IPS-15b (cell line): ENCODE measurements at regions not wholly inside any gene's neighbourhood (a gene's known extent, or its start where the extent isn't known, plus 50 kb on each side); places are given as distances from the start of the nearest gene placed in this dataset.

Experiments
- H3K27me3 ChIP-seq: one replicate; pipeline ENCODE4 v1.6.1; 2013; ENCODE audit warnings: low read length; ENCODE audit not compliant: control insufficient read depth, insufficient read depth
- H3K36me3 ChIP-seq: one replicate; pipeline ENCODE4 v1.6.1; 2013; ENCODE audit warnings: low read length; ENCODE audit not compliant: control insufficient read depth, insufficient read depth
- H3K4me1 ChIP-seq: one replicate; pipeline ENCODE4 v1.6.1; 2013; ENCODE audit warnings: mild to moderate bottlenecking, low read length; ENCODE audit not compliant: control insufficient read depth, insufficient read depth
- H3K4me3 ChIP-seq: one replicate; pipeline ENCODE4 v1.5.1; 2013; ENCODE audit warnings: low read depth, low read length
- H3K9ac ChIP-seq: one replicate; pipeline ENCODE4 v1.6.1; 2013; ENCODE audit warnings: low read depth, mild to moderate bottlenecking, low read length
- H3K9me3 ChIP-seq: one replicate; pipeline ENCODE4 v1.6.1; 2013; ENCODE audit warnings: mild to moderate bottlenecking, low read length; ENCODE audit not compliant: control insufficient read depth, insufficient read depth

- Histone ChIP-seq H3K36me3 (no peaks in the 10 kb centered on the region), H3K27me3 (no peaks in the 10 kb centered on the region), H3K9me3 (no peaks in the 10 kb centered on the region), H3K9ac (no peak overlapping the region), H3K4me1 (no peaks in the 10 kb centered on the region), H3K4me3 (no peak overlapping the region)
Measured at GRCh38 chr1:65691972-65692371, 100.7 kb upstream of the PDE4B start.

GRCh38 chr1:65694126-65694525, 98.6 kb upstream of the PDE4B start:
- Histone ChIP-seq H3K4me3 (no peak overlapping the region), H3K9ac (no peak overlapping the region), H3K36me3 (no peaks in the 10 kb centered on the region), H3K9me3 (no peaks in the 10 kb centered on the region), H3K4me1 (no peaks in the 10 kb centered on the region), H3K27me3 (no peaks in the 10 kb centered on the region)

GRCh38 chr1:65694933-65695332, 97.8 kb upstream of the PDE4B start:
- no peaks in the 10 kb centered on the region for H3K9me3 ChIP-seq
- H3K27me3 ChIP-seq: no peaks in the 10 kb centered on the region
- no peaks in the 10 kb centered on the region for H3K36me3 ChIP-seq

GRCh38 chr1:65698590-65698989, 94.1 kb upstream of the PDE4B start:
- Histone ChIP-seq H3K9ac (no peak overlapping the region), H3K4me3 (no peak overlapping the region), H3K4me1 (no peaks in the 10 kb centered on the region), H3K9me3 (no peaks in the 10 kb centered on the region), H3K27me3 (no peaks in the 10 kb centered on the region), H3K36me3 (no peaks in the 10 kb centered on the region)

More at GRCh38 chr1:65694933-65695332, 97.8 kb upstream of the PDE4B start:
- Histone ChIP-seq H3K4me1 (no peaks in the 10 kb centered on the region), H3K4me3 (no peak overlapping the region), H3K9ac (no peak overlapping the region)

- no peaks in the 10 kb centered on the region for H3K27me3 ChIP-seq
- H3K4me3 ChIP-seq: no peak overlapping the region
- no peaks in the 10 kb centered on the region for H3K9me3 ChIP-seq
- no peak overlapping the region for H3K9ac ChIP-seq
- H3K4me1 ChIP-seq: no peaks in the 10 kb centered on the region
- no peaks in the 10 kb centered on the region for H3K36me3 ChIP-seq
Measured at GRCh38 chr1:65703853-65704252, 88.8 kb upstream of the PDE4B start.

- H3K4me1 ChIP-seq: no peaks in the 10 kb centered on the region
- no peaks in the 10 kb centered on the region for H3K27me3 ChIP-seq
- no peaks in the 10 kb centered on the region for H3K36me3 ChIP-seq
- H3K9ac ChIP-seq: no peak overlapping the region
- H3K4me3 ChIP-seq: no peak overlapping the region
- H3K9me3 ChIP-seq: no peaks in the 10 kb centered on the region
Measured at GRCh38 chr1:65704318-65704717, 88.4 kb upstream of the PDE4B start.

- Histone ChIP-seq H3K9ac (no peak overlapping the region), H3K4me3 (no peak overlapping the region), H3K4me1 (no peaks in the 10 kb centered on the region), H3K36me3 (no peaks in the 10 kb centered on the region), H3K27me3 (no peaks in the 10 kb centered on the region), H3K9me3 (no peaks in the 10 kb centered on the region)
Measured at GRCh38 chr1:65717815-65718454, 74.8 kb upstream of the PDE4B start.

GRCh38 chr1:65719391-65719790, 73.3 kb upstream of the PDE4B start:
- Histone ChIP-seq H3K9ac (no peak overlapping the region), H3K4me1 (no peaks in the 10 kb centered on the region), H3K9me3 (no peaks in the 10 kb centered on the region), H3K4me3 (no peak overlapping the region), H3K27me3 (no peaks in the 10 kb centered on the region), H3K36me3 (no peaks in the 10 kb centered on the region)

GRCh38 chr1:65722461-65722860, 70.2 kb upstream of the PDE4B start:
- H3K4me3 ChIP-seq: no peak overlapping the region
- H3K9me3 ChIP-seq: no peaks in the 10 kb centered on the region
- H3K27me3 ChIP-seq: no peaks in the 10 kb centered on the region
- no peaks in the 10 kb centered on the region for H3K4me1 ChIP-seq
- H3K9ac ChIP-seq: no peak overlapping the region
- no peaks in the 10 kb centered on the region for H3K36me3 ChIP-seq

- Histone ChIP-seq H3K27me3 (no peaks in the 10 kb centered on the region), H3K9ac (no peak overlapping the region), H3K4me1 (no peaks in the 10 kb centered on the region), H3K36me3 (no peaks in the 10 kb centered on the region), H3K9me3 (no peaks in the 10 kb centered on the region), H3K4me3 (no peak overlapping the region)
Measured at GRCh38 chr1:65724151-65724550, 68.5 kb upstream of the PDE4B start.

- no peaks in the 10 kb centered on the region for H3K9me3 ChIP-seq
- H3K27me3 ChIP-seq: no peaks in the 10 kb centered on the region
- no peak overlapping the region for H3K9ac ChIP-seq
- no peak overlapping the region for H3K4me3 ChIP-seq
- H3K36me3 ChIP-seq: no peaks in the 10 kb centered on the region
- no peaks in the 10 kb centered on the region for H3K4me1 ChIP-seq
Measured at GRCh38 chr1:65725064-65725463, 67.6 kb upstream of the PDE4B start.

- H3K4me1 ChIP-seq: no peaks in the 10 kb centered on the region
- no peak overlapping the region for H3K9ac ChIP-seq
- no peaks in the 10 kb centered on the region for H3K36me3 ChIP-seq
- no peak overlapping the region for H3K4me3 ChIP-seq
- no peaks in the 10 kb centered on the region for H3K27me3 ChIP-seq
- no peaks in the 10 kb centered on the region for H3K9me3 ChIP-seq
Measured at GRCh38 chr1:65728504-65728903, 64.2 kb upstream of the PDE4B start.
